GM23248 (cell line): ENCODE measurements at regions not wholly inside any gene's neighbourhood (a gene's known extent, or its start where the extent isn't known, plus 50 kb on each side); places are given as distances from the start of the nearest gene placed in this dataset.

Experiments
- DNase-seq: peaks from one replicate; pipeline ENCODE4 v3.0.0-alpha.2; 2015
- H2AFZ ChIP-seq: fragments of 200-600 bp; sonication (generic); 2 replicates; pipeline ENCODE4 v1.6.1; 2016; ENCODE audit warnings: antibody characterized with exemption
- H3F3A ChIP-seq: fragments of 200-600 bp; sonication (generic); 2 replicates; pipeline ENCODE4 v1.6.1; 2016; ENCODE audit warnings: mild to moderate bottlenecking, antibody characterized with exemption, mixed run types; ENCODE audit not compliant: insufficient read depth
- H3K27ac ChIP-seq: fragments of 200-600 bp; sonication (generic); 2 replicates; pipeline ENCODE4 v1.5.1; 2016; ENCODE audit warnings: mild to moderate bottlenecking
- H3K27me3 ChIP-seq: fragments of 200-600 bp; sonication (generic); replicated peaks from 2 replicates; pipeline ENCODE4 v1.6.1; 2016; ENCODE audit warnings: mild to moderate bottlenecking; ENCODE audit not compliant: insufficient read depth
- H3K36me3 ChIP-seq: fragments of 200-600 bp; sonication (generic); 2 replicates; pipeline ENCODE4 v1.6.1; 2016; ENCODE audit warnings: low read depth, mild to moderate bottlenecking
- H3K4me1 ChIP-seq: fragments of 200-600 bp; sonication (generic); 2 replicates; pipeline ENCODE4 v1.6.1; 2016; ENCODE audit warnings: mild to moderate bottlenecking; ENCODE audit not compliant: insufficient read depth
- H3K4me2 ChIP-seq: fragments of 200-600 bp; sonication (generic); one replicate; pipeline ENCODE4 v1.6.1; 2016; ENCODE audit warnings: mild to moderate bottlenecking; ENCODE audit not compliant: unreplicated experiment
- H3K4me3 ChIP-seq: fragments of 200-600 bp; sonication (generic); 2 replicates; pipeline ENCODE4 v1.5.1; 2016; ENCODE audit warnings: mild to moderate bottlenecking
- H3K79me2 ChIP-seq: fragments of 200-600 bp; sonication (generic); 2 replicates; pipeline ENCODE4 v1.6.1; 2016; ENCODE audit warnings: mild to moderate bottlenecking; ENCODE audit not compliant: insufficient read depth
- H3K9ac ChIP-seq: fragments of 200-600 bp; sonication (generic); 2 replicates; pipeline ENCODE4 v1.6.1; 2016; ENCODE audit warnings: mild to moderate bottlenecking
- H3K9me2 ChIP-seq: fragments of 200-600 bp; sonication (generic); 2 replicates; pipeline ENCODE4 v1.6.1; 2016; ENCODE audit warnings: mixed run types, mild to moderate bottlenecking, moderate library complexity; ENCODE audit not compliant: insufficient read depth
- H3K9me3 ChIP-seq: fragments of 200-600 bp; sonication (generic); one replicate; pipeline ENCODE4 v1.6.1; 2017; ENCODE audit warnings: low read depth
- H4K20me1 ChIP-seq: fragments of 200-600 bp; sonication (generic); 2 replicates; pipeline ENCODE4 v1.6.0; 2016; ENCODE audit not compliant: insufficient read depth
- EZH2 ChIP-seq: fragments of 200-600 bp; sonication (generic); IDR thresholded peaks from 2 replicates; pipeline ENCODE4 v1.6.1; 2018; ENCODE audit warnings: antibody characterized with exemption, mild to moderate bottlenecking; ENCODE audit not compliant: insufficient read depth, poor library complexity, severe bottlenecking
- EZH2phosphoT487 ChIP-seq: fragments of 200-600 bp; sonication (generic); IDR thresholded peaks from 2 replicates; pipeline ENCODE4 v1.6.1; 2018; ENCODE audit warnings: antibody characterized with exemption, moderate library complexity, mild to moderate bottlenecking, low read depth; ENCODE audit not compliant: insufficient read depth
- WGBS, 2 experiments: methylation state at CpG; one replicate each; pipeline ENCODE4 v1.1.6; 2015 to 2017; ENCODE audit warnings: low lambda C conversion rate in 2 of 2, low coverage in 1 of 2; ENCODE audit errors: missing lambda C conversion rate in 2 of 2; 5-methylcytosine and 5-hydroxymethylcytosine counted together
- in situ Hi-C: fragments of 300-500 bp; cut with MboI; formaldehyde crosslinking; loops from 2 replicates; pipeline ENCODE4 v1.15.0; 2020

DNA sequence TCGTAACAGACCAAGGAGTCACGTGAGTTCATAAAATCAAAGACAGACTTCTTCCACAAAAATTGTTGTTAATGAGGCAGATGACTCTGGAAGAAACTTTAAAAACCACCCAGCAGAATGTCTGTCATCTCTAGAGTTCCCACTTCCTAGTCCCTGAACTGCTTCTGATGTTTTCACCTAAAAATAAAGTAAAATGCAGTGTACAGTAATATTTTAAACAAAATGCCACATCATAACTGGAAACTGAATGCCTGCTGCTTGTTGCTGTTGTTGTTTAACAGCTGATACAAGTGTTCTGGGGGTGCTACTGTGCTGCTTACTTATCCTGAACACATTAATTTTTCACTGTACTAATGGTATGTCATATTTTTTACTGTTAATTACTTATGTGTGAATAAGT lies 577.2 kb downstream of the MTRR start:
- H3K9me2 ChIP-seq, result no peaks in the 10 kb centered on the region
- H3K36me3 ChIP-seq, result no peaks in the 10 kb centered on the region
- TF ChIP-seq EZH2phosphoT487, result no peak
- no peak for TF ChIP-seq EZH2
- H3K79me2 ChIP-seq, result no peaks in the 10 kb centered on the region
- H3K9me3 ChIP-seq, result no peaks in the 10 kb centered on the region
- no peaks in the 10 kb centered on the region for H3K4me1 ChIP-seq
- H3K4me2 ChIP-seq, result no peak overlapping the region
- H3K27me3 ChIP-seq, result no peaks in the 10 kb centered on the region
- H3K9ac ChIP-seq, result no peak overlapping the region
- H3K4me3 ChIP-seq, result no peak overlapping the region
- no peaks in the 10 kb centered on the region for H4K20me1 ChIP-seq
- WGBS, 2 experiments, result 36 to 58% methylated on average over 2 of the region's 2 CpGs
- DNase-seq, result no peak
- in situ Hi-C loops, result no loop called here
- no peak overlapping the region for H3K27ac ChIP-seq
- no peaks in the 10 kb centered on the region for H3F3A ChIP-seq
- no peak overlapping the region for H2AFZ ChIP-seq

DNA sequence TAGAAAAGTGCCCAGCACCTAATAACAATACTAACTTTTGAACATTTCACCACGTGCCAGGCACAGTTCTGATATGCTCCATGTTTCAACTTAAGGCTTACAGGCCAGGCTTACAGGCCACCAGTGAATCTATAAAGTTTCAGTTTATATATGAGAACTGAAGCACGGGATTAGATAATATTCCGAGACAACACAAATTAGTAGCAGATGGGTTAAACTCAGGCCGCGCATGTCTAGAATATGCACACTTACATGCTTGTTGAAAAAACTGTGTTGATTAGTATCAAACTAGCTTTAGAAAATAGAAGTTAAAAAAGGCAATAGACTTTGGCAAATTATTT lies 587.9 kb downstream of the MTRR start:
- TF ChIP-seq EZH2phosphoT487, result no peak
- TF ChIP-seq EZH2, result no peak
- peak; percentile 70 for DNase-seq
- no peaks in the 10 kb centered on the region for H3K9me2 ChIP-seq
- peaks cover 14% of the 10 kb centered on the region for H3K36me3 ChIP-seq
- H3K4me2 ChIP-seq, result peak overlapping the region; percentile 70
- H3K4me1 ChIP-seq, result peaks cover 22% of the 10 kb centered on the region
- peaks cover 16% of the 10 kb centered on the region for H3F3A ChIP-seq
- H3K27me3 ChIP-seq, result no peaks in the 10 kb centered on the region
- peaks cover 27% of the 10 kb centered on the region for H3K79me2 ChIP-seq
- H3K9me3 ChIP-seq, result no peaks in the 10 kb centered on the region
- H2AFZ ChIP-seq, result peak overlapping the region; percentile 96
- H3K27ac ChIP-seq, result peak overlapping the region; percentile 99
- peak overlapping the region; percentile 53 for H3K4me3 ChIP-seq
- in situ Hi-C loops, result no loop called here
- H3K9ac ChIP-seq, result peak overlapping the region; percentile 90
- H4K20me1 ChIP-seq, result no peaks in the 10 kb centered on the region
- 11 to 14% methylated on average over 5 of the region's 5 CpGs for WGBS, 2 experiments

DNA sequence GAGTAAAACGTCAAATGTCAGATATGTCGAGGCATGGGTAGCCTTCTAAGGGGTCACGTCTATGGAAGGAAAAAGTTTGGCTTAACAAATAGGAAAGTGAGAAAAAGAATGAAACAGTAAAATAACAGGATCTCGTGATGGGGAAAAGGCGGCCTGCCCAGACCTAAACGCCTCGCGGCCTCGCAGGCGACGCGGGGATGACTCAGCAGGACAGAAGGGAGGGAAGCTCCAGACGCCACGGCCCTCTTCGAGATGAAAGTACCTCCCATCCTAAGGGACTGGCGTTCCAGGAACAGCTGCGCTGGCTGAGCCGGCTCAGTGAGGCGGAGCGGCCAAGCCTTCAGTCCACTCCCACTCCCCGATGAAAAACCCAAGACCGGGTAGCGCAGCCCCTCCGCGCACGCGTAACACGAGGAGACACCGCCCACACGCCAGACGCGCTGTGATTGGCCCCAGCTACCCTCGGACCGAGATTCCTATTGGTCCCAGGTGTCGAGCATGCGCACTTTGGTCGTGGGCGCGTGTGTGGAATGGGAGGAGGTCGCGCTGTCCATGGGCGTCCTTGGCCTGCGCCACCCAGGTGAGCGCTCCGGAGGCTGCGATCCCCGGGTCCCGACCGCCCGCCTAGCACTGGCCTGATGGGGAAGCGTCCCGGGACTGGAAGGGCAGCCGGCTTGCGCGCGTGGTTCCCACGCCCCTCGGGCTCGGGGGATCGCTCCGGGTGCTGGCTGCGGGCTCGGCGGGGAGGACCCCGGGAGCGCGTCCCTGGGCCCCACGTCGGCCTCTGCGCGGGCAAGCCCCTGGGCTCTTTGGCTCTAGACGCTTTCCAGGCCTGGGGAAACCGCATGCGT lies 588.5 kb downstream of the MTRR start:
- DNase-seq, result peak; percentile 100
- Histone ChIP-seq H2AFZ (peak overlapping the region; percentile 96), H3F3A (peaks cover 16% of the 10 kb centered on the region), H3K9me2 (no peaks in the 10 kb centered on the region), H3K9ac (peak overlapping the region; percentile 90), H3K27me3 (no peaks in the 10 kb centered on the region), H3K27ac (peak overlapping the region; percentile 99), H3K79me2 (peaks cover 27% of the 10 kb centered on the region), H3K9me3 (no peaks in the 10 kb centered on the region), H4K20me1 (no peaks in the 10 kb centered on the region), H3K4me1 (peaks cover 22% of the 10 kb centered on the region), H3K4me2 (peak overlapping the region; percentile 80), H3K4me3 (peak overlapping the region; percentile 78), H3K36me3 (peaks cover 14% of the 10 kb centered on the region)
- TF ChIP-seq EZH2phosphoT487 (no peak), EZH2 (no peak)
- 1 to 2% methylated on average over 53 to 70 of the region's 74 CpGs for WGBS, 2 experiments
- in situ Hi-C loops, result no loop called here

DNA sequence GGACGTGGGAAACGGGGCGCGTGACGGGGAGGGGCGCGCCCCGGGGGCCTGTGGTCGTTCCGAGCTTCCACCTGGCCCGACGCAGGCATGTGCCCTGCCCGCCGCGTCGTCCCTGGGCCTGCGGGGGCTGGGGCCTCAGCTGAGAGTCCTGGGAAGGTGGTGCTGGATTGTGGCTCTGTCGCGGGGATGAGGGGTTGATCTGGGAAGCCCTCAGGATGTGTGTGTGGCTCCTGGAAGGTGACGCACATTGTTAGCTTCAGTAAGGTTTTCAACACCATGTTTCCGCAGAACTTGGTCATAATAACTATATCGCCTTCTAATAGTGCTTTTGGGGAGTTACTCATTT lies 589.1 kb downstream of the MTRR start:
- TF ChIP-seq EZH2 (no peak), EZH2phosphoT487 (no peak)

DNA sequence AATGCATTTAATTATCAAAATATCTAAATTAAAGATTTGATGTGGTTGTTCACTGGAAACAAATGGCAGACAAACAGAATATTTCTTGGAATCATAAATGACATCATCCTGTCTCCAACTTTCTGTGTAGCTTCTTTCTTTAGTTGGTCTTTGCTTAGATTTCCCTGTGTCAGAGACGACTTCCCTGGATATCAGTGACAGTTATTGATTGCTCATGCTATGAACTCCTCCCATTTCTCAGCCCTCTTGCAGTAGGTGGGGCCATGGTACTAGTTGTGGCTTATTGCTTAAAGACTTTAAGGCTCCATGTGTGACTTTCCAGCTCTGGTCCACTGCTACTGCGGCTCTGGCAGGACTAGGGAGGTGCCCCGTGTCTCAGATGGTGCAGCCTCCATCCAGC lies 592.6 kb downstream of the MTRR start:
- Histone ChIP-seq H3K36me3 (peaks cover 14% of the 10 kb centered on the region), H3K27ac (no peak overlapping the region), H3K27me3 (no peaks in the 10 kb centered on the region), H3K4me3 (no peak overlapping the region), H3K9me2 (no peaks in the 10 kb centered on the region), H3K9me3 (no peaks in the 10 kb centered on the region), H3K79me2 (peaks cover 27% of the 10 kb centered on the region), H3K9ac (no peak overlapping the region), H2AFZ (no peak overlapping the region), H3F3A (peaks cover 6% of the 10 kb centered on the region), H4K20me1 (no peaks in the 10 kb centered on the region), H3K4me1 (peaks cover 16% of the 10 kb centered on the region), H3K4me2 (no peak overlapping the region)
- WGBS, 2 experiments, result 77 to 82% methylated on average over 3 of the region's 3 CpGs
- TF ChIP-seq EZH2 (no peak), EZH2phosphoT487 (no peak)
- in situ Hi-C loops, result no loop called here
- DNase-seq, result no peak

More for the DNA sequence above, 589.1 kb downstream of the MTRR start:
- Histone ChIP-seq H3K9me2 (no peaks in the 10 kb centered on the region), H3F3A (peaks cover 16% of the 10 kb centered on the region), H3K36me3 (peaks cover 14% of the 10 kb centered on the region), H3K79me2 (peaks cover 27% of the 10 kb centered on the region), H3K4me3 (peak overlapping the region; percentile 78), H3K4me1 (peaks cover 22% of the 10 kb centered on the region), H2AFZ (peak overlapping the region; percentile 76), H3K27me3 (no peaks in the 10 kb centered on the region), H3K27ac (peak overlapping the region; percentile 99), H3K4me2 (peak overlapping the region; percentile 80), H4K20me1 (no peaks in the 10 kb centered on the region), H3K9ac (peak overlapping the region; percentile 90), H3K9me3 (no peaks in the 10 kb centered on the region)
- DNase-seq, result peak; percentile 75
- 5 to 10% methylated on average over 9 to 21 of the region's 22 CpGs for WGBS, 2 experiments
- in situ Hi-C loops, result no loop called here
